ENCODE measurements at regions not wholly inside any gene's neighbourhood (a gene's known extent, or its start where the extent isn't known, plus 50 kb on each side); places are given as distances from the start of the nearest gene placed in this dataset.

DNA sequence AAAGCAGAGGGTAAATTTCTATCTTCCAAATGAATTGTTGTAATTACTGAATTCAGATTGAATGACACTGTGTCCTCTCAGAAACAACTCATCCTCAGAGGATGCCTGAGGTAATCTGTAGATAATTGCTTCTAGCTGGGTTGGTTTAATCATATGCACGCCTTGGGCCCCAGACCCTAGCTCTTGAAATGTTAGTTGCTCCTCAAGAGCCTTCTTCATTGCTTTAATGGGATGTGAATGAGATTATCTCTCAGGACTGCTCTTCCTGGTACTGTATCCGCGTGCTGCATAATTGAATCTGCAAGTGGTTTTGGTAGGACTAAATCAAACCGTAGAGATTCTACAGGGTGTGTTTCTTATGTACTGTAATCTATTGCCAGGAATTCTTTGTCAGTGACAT, 569.3 kb upstream of the NEGR1 start:
- DNase-seq (ENCODE audit: low read depth), result no peak
- H3K4me3 ChIP-seq (ENCODE audit: low read depth, low read length), result no peak overlapping the region
- TF ChIP-seq, protein P1, sequence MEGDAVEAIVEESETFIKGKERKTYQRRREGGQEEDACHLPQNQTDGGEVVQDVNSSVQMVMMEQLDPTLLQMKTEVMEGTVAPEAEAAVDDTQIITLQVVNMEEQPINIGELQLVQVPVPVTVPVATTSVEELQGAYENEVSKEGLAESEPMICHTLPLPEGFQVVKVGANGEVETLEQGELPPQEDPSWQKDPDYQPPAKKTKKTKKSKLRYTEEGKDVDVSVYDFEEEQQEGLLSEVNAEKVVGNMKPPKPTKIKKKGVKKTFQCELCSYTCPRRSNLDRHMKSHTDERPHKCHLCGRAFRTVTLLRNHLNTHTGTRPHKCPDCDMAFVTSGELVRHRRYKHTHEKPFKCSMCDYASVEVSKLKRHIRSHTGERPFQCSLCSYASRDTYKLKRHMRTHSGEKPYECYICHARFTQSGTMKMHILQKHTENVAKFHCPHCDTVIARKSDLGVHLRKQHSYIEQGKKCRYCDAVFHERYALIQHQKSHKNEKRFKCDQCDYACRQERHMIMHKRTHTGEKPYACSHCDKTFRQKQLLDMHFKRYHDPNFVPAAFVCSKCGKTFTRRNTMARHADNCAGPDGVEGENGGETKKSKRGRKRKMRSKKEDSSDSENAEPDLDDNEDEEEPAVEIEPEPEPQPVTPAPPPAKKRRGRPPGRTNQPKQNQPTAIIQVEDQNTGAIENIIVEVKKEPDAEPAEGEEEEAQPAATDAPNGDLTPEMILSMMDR (IDR thresholded peaks at IDR 0.05; ENCODE audit: low read depth, low read length, missing control alignments), result no peak

GRCh38 chr1:72848997-72849396, 566.7 kb upstream of the NEGR1 start:
- DNase-seq (ENCODE audit: low read depth), result no peak
- H3K4me3 ChIP-seq (ENCODE audit: low read depth, low read length), result no peak overlapping the region
- TF ChIP-seq, protein P1 (IDR thresholded peaks at IDR 0.05; ENCODE audit: low read depth, low read length, missing control alignments), result no peak

GRCh38 chr1:72847651-72848050, 565.3 kb upstream of the NEGR1 start:
- no peak for DNase-seq (ENCODE audit: low read depth)
- H3K4me3 ChIP-seq (ENCODE audit: low read depth, low read length), result no peak overlapping the region
- TF ChIP-seq, protein P1 (IDR thresholded peaks at IDR 0.05; ENCODE audit: low read depth, low read length, missing control alignments), result no peak

DNA sequence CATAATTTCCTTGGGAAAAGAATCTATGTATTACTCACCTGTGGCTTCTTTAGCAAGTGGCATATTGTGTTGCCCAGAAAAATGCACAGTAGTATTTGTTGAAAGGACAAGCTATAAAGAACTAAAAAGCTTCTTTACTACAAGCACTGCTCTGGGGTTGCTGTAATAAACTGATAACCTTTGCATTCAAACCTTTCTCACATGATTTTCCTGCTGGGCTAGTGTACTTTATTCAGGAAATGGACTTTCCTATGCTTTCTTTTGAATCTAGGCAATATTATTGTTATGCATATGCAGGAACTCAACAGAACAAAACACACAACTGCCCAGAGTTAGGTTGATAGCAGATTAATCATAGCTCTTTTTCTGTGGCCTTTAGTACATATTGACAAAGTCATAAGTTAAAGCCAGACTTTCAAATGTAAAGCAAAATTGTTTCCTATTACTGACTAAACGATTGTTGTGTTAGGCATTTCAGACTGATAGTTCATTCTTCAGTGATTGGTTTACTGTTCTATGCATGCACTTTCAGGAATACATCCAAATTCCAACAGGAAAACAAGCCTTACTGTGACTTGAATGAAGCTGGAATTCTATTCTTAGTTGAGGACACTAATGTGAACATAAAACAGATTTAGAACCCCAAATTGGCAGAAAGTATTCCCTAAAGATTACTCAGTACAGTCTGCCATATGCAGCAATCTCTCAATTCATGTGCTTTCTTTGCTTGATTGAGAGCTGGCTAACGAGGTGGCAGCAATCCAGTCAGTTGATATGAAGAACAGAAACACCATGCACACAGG, 564.3 kb upstream of the NEGR1 start:
- no peak for DNase-seq (ENCODE audit: low read depth)
- H3K4me3 ChIP-seq (ENCODE audit: low read depth, low read length), result no peak overlapping the region
- TF ChIP-seq, protein P1 (IDR thresholded peaks at IDR 0.05; ENCODE audit: low read depth, low read length, missing control alignments), result no peak

DNA sequence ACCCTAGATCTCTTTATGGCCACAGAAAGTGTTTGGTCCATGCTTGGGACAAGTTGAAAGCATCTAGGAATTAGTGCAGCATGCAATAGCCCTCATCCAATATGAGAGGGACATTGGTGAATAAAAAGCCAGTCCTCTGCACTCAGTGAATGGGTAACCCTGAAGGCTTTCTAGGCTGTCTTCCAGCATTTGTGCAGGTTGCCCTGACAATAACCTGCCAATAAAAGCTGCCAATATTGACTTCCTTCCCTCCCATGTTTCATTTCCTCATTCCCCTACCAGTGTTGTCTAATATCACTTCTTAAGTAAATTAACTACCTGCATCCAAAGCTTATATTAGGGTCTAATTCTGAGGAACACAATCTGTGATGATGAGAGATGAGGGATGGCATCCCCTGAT, 563.6 kb upstream of the NEGR1 start:
- TF ChIP-seq, protein P1 (IDR thresholded peaks at IDR 0.05; ENCODE audit: low read depth, low read length, missing control alignments), result no peak
- no peak overlapping the region for H3K4me3 ChIP-seq (ENCODE audit: low read depth, low read length)
- no peak for DNase-seq (ENCODE audit: low read depth)

GRCh38 chr1:72845381-72845780, 563.0 kb upstream of the NEGR1 start:
- DNase-seq (ENCODE audit: low read depth), result no peak
- TF ChIP-seq, protein P1 (IDR thresholded peaks at IDR 0.05; ENCODE audit: low read depth, low read length, missing control alignments), result peak; percentile 7
- no peak overlapping the region for H3K4me3 ChIP-seq (ENCODE audit: low read depth, low read length)

GRCh38 chr1:72837781-72838180, 555.4 kb upstream of the NEGR1 start:
- H3K4me3 ChIP-seq (ENCODE audit: low read depth, low read length), result no peak overlapping the region
- TF ChIP-seq, protein P1 (IDR thresholded peaks at IDR 0.05; ENCODE audit: low read depth, low read length, missing control alignments), result no peak
- no peak for DNase-seq (ENCODE audit: low read depth)

Data from GM12864 (cell line).